PC-3 (cell line): ENCODE measurements at regions not wholly inside any gene's neighbourhood (a gene's known extent, or its start where the extent isn't known, plus 50 kb on each side); places are given as distances from the start of the nearest gene placed in this dataset.

Experiments
- ATAC-seq: fragments of 200-7000 bp; cut with Tn5 transposase; 2 replicates; pipeline ENCODE4 v1.9.1; 2020; ENCODE audit warnings: mild to moderate bottlenecking, moderate library complexity
- BruUV-seq: library from RNA; stranded (reverse); fragments of 400-500 nt; replicated peaks from 2 replicates; lab custom pipeline; 2021; lab: Mats Ljungman, UMichigan
- CTCF ChIA-PET: fragments of 300-600 bp; sonication (Branson Sonifier 250); formaldehyde crosslinking; loops from one replicate; lab custom pipeline; 2022; ENCODE audit warnings: antibody characterized with exemption; lab: Charles Lee
- POLR2A ChIA-PET: fragments of 300-600 bp; sonication (Branson Sonifier 250); formaldehyde crosslinking; loops from one replicate; lab custom pipeline; 2022; ENCODE audit warnings: antibody characterized with exemption; ENCODE audit not compliant: unreplicated experiment; lab: Charles Lee
- DNase-seq: peaks from one replicate; pipeline ENCODE4 v3.0.0-alpha.2; 2015
- H2AFZ ChIP-seq: fragments of 300-600 bp; sonication (generic); 2 replicates; pipeline ENCODE4 v1.6.0; 2016; ENCODE audit warnings: antibody characterized with exemption, low read length
- H3F3A ChIP-seq: fragments of 300-600 bp; sonication (generic); one replicate; pipeline ENCODE4 v1.6.0; 2017; ENCODE audit warnings: antibody characterized with exemption, low read length, control low read depth, mild to moderate bottlenecking; ENCODE audit not compliant: unreplicated experiment
- H3K27ac ChIP-seq: fragments of 300-600 bp; sonication (generic); 2 replicates; pipeline ENCODE4 v1.5.1; 2016; ENCODE audit warnings: mild to moderate bottlenecking, low read length
- H3K27me3 ChIP-seq: fragments of 300-600 bp; sonication (generic); 2 replicates; pipeline ENCODE4 v1.6.1; 2016; ENCODE audit warnings: low read length, mixed read lengths
- H3K36me3 ChIP-seq: fragments of 300-600 bp; sonication (generic); 2 replicates; pipeline ENCODE4 v1.6.1; 2016; ENCODE audit warnings: low read depth, mixed run types, low read length, mixed read lengths
- H3K4me1 ChIP-seq: fragments of 300-600 bp; sonication (generic); 2 replicates; pipeline ENCODE4 v1.5.1; 2016; ENCODE audit warnings: low read length; ENCODE audit not compliant: insufficient read depth
- H3K4me2 ChIP-seq: fragments of 300-600 bp; sonication (generic); 2 replicates; pipeline ENCODE4 v1.6.0; 2016; ENCODE audit warnings: low read length
- H3K4me3 ChIP-seq: fragments of 300-600 bp; sonication (generic); 2 replicates; pipeline ENCODE4 v1.5.1; 2016; ENCODE audit warnings: mild to moderate bottlenecking, low read length, mixed read lengths
- H3K79me2 ChIP-seq: fragments of 300-600 bp; sonication (generic); 2 replicates; pipeline ENCODE4 v1.6.1; 2017; ENCODE audit warnings: low read length, mixed read lengths
- H3K9ac ChIP-seq: fragments of 300-600 bp; sonication (generic); 2 replicates; pipeline ENCODE4 v1.6.0; 2016; ENCODE audit warnings: mild to moderate bottlenecking, low read length
- H3K9me2 ChIP-seq: fragments of 300-600 bp; sonication (generic); replicated peaks from 2 replicates; pipeline ENCODE4 v1.6.1; 2016; ENCODE audit warnings: mixed run types, low read length, mixed read lengths
- H3K9me3 ChIP-seq: fragments of 300-600 bp; sonication (generic); 2 replicates; pipeline ENCODE4 v1.6.1; 2016; ENCODE audit warnings: low read length, mixed read lengths
- H4K20me1 ChIP-seq: fragments of 300-600 bp; sonication (generic); 2 replicates; pipeline ENCODE4 v1.6.1; 2016; ENCODE audit warnings: low read length, mixed read lengths
- EZH2 ChIP-seq: fragments of 300-600 bp; sonication (generic); IDR thresholded peaks from one replicate; pipeline ENCODE4 v1.6.1; 2017; ENCODE audit warnings: antibody characterized with exemption, mild to moderate bottlenecking, low read length; ENCODE audit not compliant: unreplicated experiment
- EZH2phosphoT487 ChIP-seq: fragments of 300-600 bp; sonication (generic); IDR thresholded peaks from 2 replicates; pipeline ENCODE4 v1.6.1; 2018; ENCODE audit warnings: mild to moderate bottlenecking, antibody characterized with exemption, low read length, borderline replicate concordance
- intact Hi-C: fragments of 100-400 bp; cut with micrococcal nuclease; formaldehyde crosslinking; loops from 2 replicates; pipeline ENCODE4 v1.9.0; 2023
- TF ChIP-seq, protein P1 (sequence below): fragments of 300-600 bp; sonication (generic); conservative IDR thresholded peaks from 2 replicates; pipeline ENCODE4 v1.5.1; 2017; ENCODE audit warnings: antibody characterized with exemption, low read depth, mild to moderate bottlenecking, low read length

GRCh38 chr7:36005293-36005692 is 147.8 kb upstream of the EEPD1 start:
- Histone ChIP-seq H3K27ac (no peak overlapping the region), H3K27me3 (no peaks in the 10 kb centered on the region), H3K4me3 (no peak overlapping the region), H3K9ac (no peak overlapping the region), H3K36me3 (no peaks in the 10 kb centered on the region), H3K4me1 (no peaks in the 10 kb centered on the region), H3F3A (no peaks in the 10 kb centered on the region), H3K9me3 (no peaks in the 10 kb centered on the region), H3K4me2 (no peak overlapping the region), H3K79me2 (no peaks in the 10 kb centered on the region), H3K9me2 (no peaks in the 10 kb centered on the region), H2AFZ (no peak overlapping the region), H4K20me1 (no peaks in the 10 kb centered on the region)
- ATAC-seq: no peak
- TF ChIP-seq, protein P1, sequence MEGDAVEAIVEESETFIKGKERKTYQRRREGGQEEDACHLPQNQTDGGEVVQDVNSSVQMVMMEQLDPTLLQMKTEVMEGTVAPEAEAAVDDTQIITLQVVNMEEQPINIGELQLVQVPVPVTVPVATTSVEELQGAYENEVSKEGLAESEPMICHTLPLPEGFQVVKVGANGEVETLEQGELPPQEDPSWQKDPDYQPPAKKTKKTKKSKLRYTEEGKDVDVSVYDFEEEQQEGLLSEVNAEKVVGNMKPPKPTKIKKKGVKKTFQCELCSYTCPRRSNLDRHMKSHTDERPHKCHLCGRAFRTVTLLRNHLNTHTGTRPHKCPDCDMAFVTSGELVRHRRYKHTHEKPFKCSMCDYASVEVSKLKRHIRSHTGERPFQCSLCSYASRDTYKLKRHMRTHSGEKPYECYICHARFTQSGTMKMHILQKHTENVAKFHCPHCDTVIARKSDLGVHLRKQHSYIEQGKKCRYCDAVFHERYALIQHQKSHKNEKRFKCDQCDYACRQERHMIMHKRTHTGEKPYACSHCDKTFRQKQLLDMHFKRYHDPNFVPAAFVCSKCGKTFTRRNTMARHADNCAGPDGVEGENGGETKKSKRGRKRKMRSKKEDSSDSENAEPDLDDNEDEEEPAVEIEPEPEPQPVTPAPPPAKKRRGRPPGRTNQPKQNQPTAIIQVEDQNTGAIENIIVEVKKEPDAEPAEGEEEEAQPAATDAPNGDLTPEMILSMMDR: no peak
- no peak for TF ChIP-seq EZH2
- DNase-seq: no peak
- POLR2A ChIA-PET: no interaction called here
- intact Hi-C loops: no loop called here
- no TSS peak for BruUV-seq
- CTCF ChIA-PET: no interaction called here

GRCh38 chr7:36005876-36006275 is 147.2 kb upstream of the EEPD1 start:
- H3K79me2 ChIP-seq: no peaks in the 10 kb centered on the region
- BruUV-seq: no TSS peak
- H3K27ac ChIP-seq: no peak overlapping the region
- ATAC-seq: no peak
- H2AFZ ChIP-seq: no peak overlapping the region
- DNase-seq: no peak
- H3K36me3 ChIP-seq: no peaks in the 10 kb centered on the region
- intact Hi-C loops: no loop called here
- no peaks in the 10 kb centered on the region for H3K27me3 ChIP-seq
- no peak overlapping the region for H3K4me2 ChIP-seq
- no peaks in the 10 kb centered on the region for H3K9me3 ChIP-seq
- ChIA-PET CTCF (no interaction called here), POLR2A (no interaction called here)
- H4K20me1 ChIP-seq: no peaks in the 10 kb centered on the region
- no peak overlapping the region for H3K9ac ChIP-seq
- no peak for TF ChIP-seq EZH2phosphoT487
- no peak for TF ChIP-seq EZH2
- TF ChIP-seq, protein P1: no peak
- no peak overlapping the region for H3K4me3 ChIP-seq
- H3F3A ChIP-seq: no peaks in the 10 kb centered on the region
- H3K4me1 ChIP-seq: no peaks in the 10 kb centered on the region
- H3K9me2 ChIP-seq: no peaks in the 10 kb centered on the region

DNA sequence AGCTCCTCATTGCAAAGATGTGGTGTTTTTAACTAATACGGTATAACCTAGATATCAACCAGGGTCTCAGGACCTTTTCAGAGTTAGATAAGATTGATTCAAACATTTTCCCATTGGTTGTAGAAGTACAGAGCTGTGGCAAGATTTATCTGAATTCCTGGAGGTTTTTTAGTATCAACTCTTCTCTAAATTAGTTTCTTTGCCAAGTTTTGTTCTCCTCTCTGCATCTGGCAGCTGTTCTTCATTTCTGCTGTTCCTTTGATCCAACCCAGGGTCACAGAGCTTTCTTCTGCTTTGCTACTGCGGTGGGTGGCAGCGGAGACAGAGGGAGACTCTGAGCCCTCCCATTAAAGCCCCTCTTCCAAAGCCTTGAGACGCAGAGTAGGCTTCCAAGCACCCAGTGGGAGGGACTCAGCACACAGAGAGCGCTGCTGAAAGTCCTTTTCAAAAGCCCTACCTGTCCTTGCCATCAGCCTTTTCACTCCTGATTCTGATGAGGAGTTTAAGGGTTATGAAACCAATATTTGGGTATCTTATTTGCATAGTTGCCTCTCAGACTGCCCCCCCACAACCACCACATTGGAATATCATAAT is 146.3 kb upstream of the EEPD1 start:
- H3K4me3 ChIP-seq: no peak overlapping the region
- no peaks in the 10 kb centered on the region for H3K27me3 ChIP-seq
- BruUV-seq: no TSS peak
- H3K27ac ChIP-seq: no peak overlapping the region
- ChIA-PET CTCF (no interaction called here), POLR2A (interaction anchor here (0.6 kb wide), 1 partner anchor 21 kb away, joined by 6 read pairs; no protein-coding TSS in a partner anchor)
- intact Hi-C loops: no loop called here
- TF ChIP-seq, protein P1: no peak
- TF ChIP-seq EZH2phosphoT487 (no peak), EZH2 (no peak)
- no peaks in the 10 kb centered on the region for H3K4me1 ChIP-seq
- no peaks in the 10 kb centered on the region for H3K9me3 ChIP-seq
- H3F3A ChIP-seq: no peaks in the 10 kb centered on the region
- no peaks in the 10 kb centered on the region for H3K9me2 ChIP-seq
- ATAC-seq: no peak
- no peaks in the 10 kb centered on the region for H3K79me2 ChIP-seq
- H3K9ac ChIP-seq: no peak overlapping the region
- no peak for DNase-seq
- H2AFZ ChIP-seq: no peak overlapping the region
- H4K20me1 ChIP-seq: no peaks in the 10 kb centered on the region
- no peaks in the 10 kb centered on the region for H3K36me3 ChIP-seq
- H3K4me2 ChIP-seq: no peak overlapping the region
